AG10803 (cell line): ENCODE measurements at regions not wholly inside any gene's neighbourhood (a gene's known extent, or its start where the extent isn't known, plus 50 kb on each side); places are given as distances from the start of the nearest gene placed in this dataset.
A peak's percentile ranks its signal among the peaks of the same experiment; 100 is the strongest.

Source experiments
- DNase-seq: peaks from one replicate; pipeline ENCODE4 v3.0.0; 2010; ENCODE audit warnings: low read depth
- H3K4me3 ChIP-seq: 2 replicates; pipeline ENCODE4 v1.5.1; 2011; ENCODE audit warnings: mild to moderate bottlenecking, low read length, control low read depth
- TF ChIP-seq, protein P1 (sequence below): conservative IDR thresholded peaks from 2 replicates; pipeline ENCODE4 v1.5.1; 2011; ENCODE audit warnings: mild to moderate bottlenecking, low read length, control low read depth, inconsistent platforms

DNA sequence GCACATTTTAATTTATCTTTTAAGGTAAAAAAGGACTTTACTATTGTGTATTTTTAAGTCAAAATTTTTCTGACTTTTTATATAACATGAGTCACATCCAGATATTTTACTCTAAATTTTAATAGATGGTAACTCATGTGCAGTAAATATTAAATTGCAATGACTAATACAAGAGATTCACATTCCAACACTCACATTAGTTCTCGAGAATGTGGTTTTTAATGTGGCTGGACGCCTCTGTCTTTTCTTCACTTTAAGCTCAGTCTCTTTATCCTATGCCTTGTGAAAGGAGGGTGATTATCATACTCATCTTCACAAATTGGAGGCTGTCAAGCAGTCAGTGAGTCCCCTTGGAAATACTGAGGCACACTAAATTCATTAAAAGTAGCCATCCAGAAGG is 315.6 kb downstream of the HS3ST3B1 start:
- DNase-seq, result peak; percentile 13
- no peak overlapping the region for H3K4me3 ChIP-seq
- TF ChIP-seq, protein P1, sequence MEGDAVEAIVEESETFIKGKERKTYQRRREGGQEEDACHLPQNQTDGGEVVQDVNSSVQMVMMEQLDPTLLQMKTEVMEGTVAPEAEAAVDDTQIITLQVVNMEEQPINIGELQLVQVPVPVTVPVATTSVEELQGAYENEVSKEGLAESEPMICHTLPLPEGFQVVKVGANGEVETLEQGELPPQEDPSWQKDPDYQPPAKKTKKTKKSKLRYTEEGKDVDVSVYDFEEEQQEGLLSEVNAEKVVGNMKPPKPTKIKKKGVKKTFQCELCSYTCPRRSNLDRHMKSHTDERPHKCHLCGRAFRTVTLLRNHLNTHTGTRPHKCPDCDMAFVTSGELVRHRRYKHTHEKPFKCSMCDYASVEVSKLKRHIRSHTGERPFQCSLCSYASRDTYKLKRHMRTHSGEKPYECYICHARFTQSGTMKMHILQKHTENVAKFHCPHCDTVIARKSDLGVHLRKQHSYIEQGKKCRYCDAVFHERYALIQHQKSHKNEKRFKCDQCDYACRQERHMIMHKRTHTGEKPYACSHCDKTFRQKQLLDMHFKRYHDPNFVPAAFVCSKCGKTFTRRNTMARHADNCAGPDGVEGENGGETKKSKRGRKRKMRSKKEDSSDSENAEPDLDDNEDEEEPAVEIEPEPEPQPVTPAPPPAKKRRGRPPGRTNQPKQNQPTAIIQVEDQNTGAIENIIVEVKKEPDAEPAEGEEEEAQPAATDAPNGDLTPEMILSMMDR, result no peak

GRCh38 chr17:14605267-14605599 is 304.4 kb downstream of the HS3ST3B1 start:
- DNase-seq, result no peak
- TF ChIP-seq, protein P1, result no peak

DNA sequence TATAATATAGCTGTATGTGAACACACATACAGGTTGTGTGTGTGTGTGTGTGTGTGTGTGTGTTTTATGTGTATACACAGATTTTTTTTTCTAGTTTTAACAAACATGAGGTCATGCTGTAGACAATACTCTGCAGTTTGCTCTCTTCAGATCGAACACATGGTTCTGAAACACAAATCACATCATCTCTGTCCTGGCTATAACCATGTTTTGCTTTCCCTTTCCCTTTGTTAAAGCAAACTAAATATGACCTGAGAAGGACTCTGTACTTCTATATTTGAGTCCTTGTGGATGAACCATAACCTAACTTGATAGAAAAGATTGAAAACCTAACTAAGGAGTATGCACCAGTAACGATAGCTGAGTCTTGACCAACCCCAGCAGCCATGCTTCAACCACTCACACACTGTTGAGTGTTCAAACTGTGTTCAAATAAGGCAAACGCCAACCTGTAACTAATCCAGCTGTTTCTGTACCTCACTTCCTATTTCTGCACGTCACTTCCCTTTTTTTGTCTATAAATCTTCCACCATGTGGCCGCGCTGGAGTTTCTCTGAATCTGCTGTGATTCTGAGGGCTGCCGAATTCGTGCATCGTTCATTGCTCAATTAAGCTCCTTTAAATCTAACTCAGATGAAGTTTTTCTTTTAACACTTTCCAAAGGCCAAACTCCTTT is 303.8 kb downstream of the HS3ST3B1 start:
- H3K4me3 ChIP-seq, result no peak overlapping the region
- no peak for DNase-seq
- TF ChIP-seq, protein P1, result no peak

More at GRCh38 chr17:14605267-14605599, 304.4 kb downstream of the HS3ST3B1 start:
- no peak overlapping the region for H3K4me3 ChIP-seq

GRCh38 chr17:14596224-14596623 is 295.3 kb downstream of the HS3ST3B1 start:
- no peak for DNase-seq
- H3K4me3 ChIP-seq, result no peak overlapping the region
- TF ChIP-seq, protein P1, result no peak

DNA sequence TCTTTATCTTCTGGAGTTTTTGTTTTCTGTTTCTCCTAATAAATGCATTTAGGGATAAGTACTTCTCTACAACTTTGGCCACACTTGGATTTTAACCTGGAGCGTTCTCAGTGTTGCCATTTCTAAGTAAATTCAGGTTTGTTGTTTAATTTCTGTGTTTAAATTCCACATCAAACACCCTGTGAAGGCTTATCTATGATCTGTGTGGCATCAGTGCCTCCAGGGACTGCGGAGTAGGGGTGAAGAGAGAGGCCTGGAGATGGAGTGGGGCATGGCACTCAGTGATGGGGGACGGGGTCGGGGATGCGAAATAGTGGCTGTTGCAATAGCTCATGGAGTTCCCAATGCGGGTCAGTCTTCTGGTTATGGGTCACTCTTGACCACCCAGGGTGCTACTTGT is 294.8 kb downstream of the HS3ST3B1 start:
- TF ChIP-seq, protein P1, result no peak
- H3K4me3 ChIP-seq, result no peak overlapping the region
- no peak for DNase-seq

DNA sequence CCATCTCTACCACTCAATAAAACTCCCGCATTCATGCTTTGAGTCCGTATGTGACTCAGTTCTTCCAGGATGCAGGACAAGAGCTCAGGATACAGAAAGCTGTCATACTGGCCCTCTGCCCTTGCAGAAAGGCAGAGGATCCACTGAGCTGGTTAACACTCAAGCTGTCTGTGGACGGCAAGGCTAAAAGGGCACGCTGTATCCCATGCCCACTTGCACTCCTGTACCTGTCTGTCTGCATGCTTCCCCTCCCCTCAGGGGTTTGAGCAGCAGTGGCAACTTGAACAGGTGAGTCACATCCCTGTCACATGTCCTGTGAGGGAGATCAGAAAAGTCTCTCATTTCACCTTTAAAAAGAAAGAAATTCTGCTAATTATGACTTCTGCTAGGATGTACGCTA is 293.8 kb downstream of the HS3ST3B1 start:
- DNase-seq, result no peak
- TF ChIP-seq, protein P1, result no peak
- H3K4me3 ChIP-seq, result no peak overlapping the region

- TF ChIP-seq, protein P1, result no peak
Observed at GRCh38 chr17:14593956-14594355, 293.1 kb downstream of the HS3ST3B1 start.

More at GRCh38 chr17:14593956-14594355, 293.1 kb downstream of the HS3ST3B1 start:
- no peak overlapping the region for H3K4me3 ChIP-seq
- no peak for DNase-seq
